Stimulated activated CD4-positive, alpha-beta T cell treated with anti-CD3 and anti-CD28 coated beads, Interleukin-4, amount 100 ng/mL, for 4 hours (primary cell): ENCODE measurements at regions not wholly inside any gene's neighbourhood (a gene's known extent, or its start where the extent isn't known, plus 50 kb on each side); places are given as distances from the start of the nearest gene placed in this dataset.
"Not testable (repeated sequence)": the region's sequence is repeated elsewhere in the genome, so short reads cannot be mapped to it uniquely, and the experiment has no call there.

Experiments
- DNase-seq, 2 experiments: peaks; one replicate each; pipeline ENCODE4 v3.0.0-alpha.2; 2020

- DNase-seq: no peak
Observed at GRCh38 chr1:58057826-58058225, 488.7 kb downstream of the OMA1 start.

- DNase-seq: not testable (repeated sequence)
Observed at GRCh38 chr1:58051187-58051586, 495.3 kb downstream of the OMA1 start.

- peak in 1 of 2 experiments; percentile 12 for DNase-seq
Observed at GRCh38 chr1:58047265-58047858, 499.2 kb downstream of the OMA1 start.

GRCh38 chr1:58045094-58045705, 501.3 kb downstream of the OMA1 start:
- DNase-seq: no peak

GRCh38 chr1:58041621-58042020, 504.9 kb downstream of the OMA1 start:
- DNase-seq: no peak

GRCh38 chr1:58038574-58038973, 508.0 kb downstream of the OMA1 start:
- DNase-seq: no peak

- DNase-seq: no peak
Observed at GRCh38 chr1:58035523-58035922, 511.0 kb downstream of the OMA1 start.

- DNase-seq: no peak
Observed at GRCh38 chr1:58033311-58033710, 513.2 kb downstream of the OMA1 start.

- DNase-seq: no peak
Observed at GRCh38 chr1:58032611-58033073, 513.9 kb downstream of the OMA1 start.

- no peak for DNase-seq
Observed at GRCh38 chr1:58031416-58031815, 515.1 kb downstream of the OMA1 start.

GRCh38 chr1:58030456-58030855, 516.1 kb downstream of the OMA1 start:
- no peak for DNase-seq

- no peak for DNase-seq
Observed at GRCh38 chr1:58017641-58018040, 528.9 kb downstream of the OMA1 start.

- no peak for DNase-seq
Observed at GRCh38 chr1:58013237-58013636, 533.3 kb downstream of the OMA1 start.

- DNase-seq: no peak
Observed at GRCh38 chr1:58011978-58012377, 534.5 kb downstream of the OMA1 start.

GRCh38 chr1:58006421-58007046, 540.0 kb downstream of the OMA1 start:
- no peak for DNase-seq

- DNase-seq: no peak
Observed at GRCh38 chr1:58005212-58005611, 541.3 kb downstream of the OMA1 start.

- no peak for DNase-seq
Observed at GRCh38 chr1:58003988-58004387, 542.5 kb downstream of the OMA1 start.

- DNase-seq: no peak
Observed at GRCh38 chr1:58003059-58003458, 543.5 kb downstream of the OMA1 start.

GRCh38 chr1:58000821-58001220, 545.7 kb downstream of the OMA1 start:
- no peak for DNase-seq

GRCh38 chr1:58000116-58000515, 546.4 kb downstream of the OMA1 start:
- no peak for DNase-seq

- no peak for DNase-seq
Observed at GRCh38 chr1:57996400-57996799, 550.1 kb downstream of the OMA1 start.

- no peak for DNase-seq
Observed at GRCh38 chr1:57991289-57991688, 555.2 kb downstream of the OMA1 start.

GRCh38 chr1:57989877-57990276, 556.6 kb downstream of the OMA1 start:
- DNase-seq: no peak

- DNase-seq: no peak
Observed at GRCh38 chr1:57987523-57987922, 559.0 kb downstream of the OMA1 start.

GRCh38 chr1:57986432-57986831, 560.1 kb downstream of the OMA1 start:
- no peak for DNase-seq
